ENCODE measurements at regions not wholly inside any gene's neighbourhood (a gene's known extent, or its start where the extent isn't known, plus 50 kb on each side); places are given as distances from the start of the nearest gene placed in this dataset.

- TF ChIP-seq ZNF138 (tag by site-specific recombination; IDR thresholded peaks at IDR 0.05; ENCODE audit: borderline replicate concordance) (no peak), ZNF169 (tag by site-specific recombination; IDR thresholded peaks at IDR 0.05) (no peak), ZNF571 (tag by site-specific recombination; IDR thresholded peaks at IDR 0.05) (no peak), ZNF223 (tag by site-specific recombination; IDR thresholded peaks at IDR 0.05) (no peak), ZNF114 (tag by site-specific recombination; IDR thresholded peaks at IDR 0.05) (no peak), SETDB1 (IDR thresholded peaks at IDR 0.05; ENCODE audit: insufficient read length, low read length) (no peak), ZNF2 (tag by site-specific recombination; IDR thresholded peaks at IDR 0.05) (no peak)
These were observed 793.4 kb downstream of the SATB2 start (continued) for GRCh38 chr2:198664321-198664720.

- Histone ChIP-seq H3K4me3 (ENCODE audit: low read depth, low read length) (no peak overlapping the region), H3K36me3 (ENCODE audit: control insufficient read depth in 2 of 2, insufficient read depth in 1 of 2, low read length in 2 of 2) (no peaks in the 10 kb centered on the region), H3K27ac (ENCODE audit: extremely low read depth, low read depth, low read length) (no peak overlapping the region), H3K4me1 (ENCODE audit: control insufficient read depth, insufficient read depth, low read length) (no peaks in the 10 kb centered on the region), H3K9me3 (ENCODE audit: control insufficient read depth, insufficient read depth, low read depth, low read length) (no peaks in the 10 kb centered on the region)
- ChIA-PET POLR2A (no interaction called here), CTCF (interaction anchor here (0.7 kb wide), 1 partner anchor 1199 kb away, joined by 4 read pairs; no protein-coding TSS in a partner anchor)
- TF ChIP-seq SALL2 (tag by site-specific recombination; IDR thresholded peaks at IDR 0.05; ENCODE audit: borderline replicate concordance) (no peak), SP7 (tag by site-specific recombination; IDR thresholded peaks at IDR 0.05) (no peak), ZNF692 (tag by site-specific recombination; IDR thresholded peaks at IDR 0.05) (no peak), ZNF600 (tag by site-specific recombination; IDR thresholded peaks at IDR 0.05) (no peak), ZNF510 (tag by site-specific recombination; IDR thresholded peaks at IDR 0.05; ENCODE audit: insufficient replicate concordance) (no peak), KLF17 (tag by site-specific recombination; IDR thresholded peaks at IDR 0.05) (no peak), ZNF398 (tag by site-specific recombination; IDR thresholded peaks at IDR 0.05) (no peak), REST (tag by site-specific recombination; IDR thresholded peaks at IDR 0.05) (no peak), ZNF266 (tag by site-specific recombination; IDR thresholded peaks at IDR 0.05; ENCODE audit: low read depth) (no peak), ZNF521 (tag by site-specific recombination; IDR thresholded peaks at IDR 0.05) (no peak), BCL11B (tag by site-specific recombination; IDR thresholded peaks at IDR 0.05; ENCODE audit: low read depth) (no peak), ZBTB20 (tag by site-specific recombination; IDR thresholded peaks at IDR 0.05) (no peak)
These were observed 794.8 kb downstream of the SATB2 start for GRCh38 chr2:198662905-198663304.
